ENCODE measurements at regions not wholly inside any gene's neighbourhood (a gene's known extent, or its start where the extent isn't known, plus 50 kb on each side); places are given as distances from the start of the nearest gene placed in this dataset.

DNA sequence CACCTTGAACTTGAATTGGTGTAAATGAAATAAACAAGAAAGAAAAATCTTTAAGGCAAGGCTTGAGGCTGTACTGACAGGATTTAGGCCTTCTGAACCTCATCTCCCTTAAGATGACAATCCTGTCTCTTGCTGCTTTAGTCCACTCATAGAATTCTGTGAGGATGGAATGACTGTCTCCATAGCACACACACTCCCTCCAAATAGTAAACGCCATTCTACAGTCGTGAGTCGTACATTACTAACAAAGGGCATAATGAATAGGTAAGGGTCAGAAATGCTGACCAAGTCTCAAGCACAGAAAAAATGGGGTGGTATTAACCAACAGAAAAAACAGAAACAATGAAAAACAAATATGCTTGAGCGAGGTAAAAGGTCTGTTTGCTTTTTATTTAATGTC is 71.8 kb upstream of the SIMC1 start:
- intact Hi-C loops (cut with DNase I) = no loop called here
- Histone ChIP-seq H3K4me3 (ENCODE audit: low read length in 2 of 2) (no peak overlapping the region), H3K4me1 (ENCODE audit: control insufficient read depth in 1 of 2, insufficient read depth in 2 of 2, low read length in 2 of 2) (no peaks in the 10 kb centered on the region), H3K9me3 (ENCODE audit: control insufficient read depth, low read length) (peaks cover 5% of the 10 kb centered on the region), H3K27me3 (ENCODE audit: control insufficient read depth in 1 of 2, insufficient read depth in 2 of 2, low read length in 1 of 2) (no peaks in the 10 kb centered on the region), H3K27ac (ENCODE audit: low read depth in 1 of 2, low read length in 2 of 2) (no peak overlapping the region), H3K36me3 (ENCODE audit: control insufficient read depth in 1 of 2, insufficient read depth in 2 of 2, low read length in 1 of 2) (no peaks in the 10 kb centered on the region)
- DNase-seq (no peak), ATAC-seq (ENCODE audit: low FRiP score) (no peak)
- 53 to 55% methylated on average over 4 of the region's 4 CpGs for WGBS, 2 donors

DNA sequence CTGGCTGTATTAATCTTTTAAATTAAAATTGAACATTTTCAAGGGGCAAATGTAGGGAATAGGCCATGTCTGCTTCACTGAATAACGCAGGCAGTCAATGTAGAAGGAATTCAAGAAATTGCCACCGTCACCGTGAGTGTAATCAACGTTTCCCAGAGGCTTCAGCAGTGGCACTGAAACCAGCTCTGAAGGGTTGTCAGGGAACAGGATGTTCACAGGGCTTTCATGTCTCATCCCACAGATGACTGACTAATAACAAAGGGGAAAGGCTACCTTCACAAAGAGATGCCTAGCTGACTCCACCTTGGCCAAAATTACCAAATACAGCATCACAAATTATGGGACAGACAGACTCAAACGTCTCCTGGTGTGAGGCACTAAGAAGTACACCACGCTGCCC is 70.4 kb upstream of the SIMC1 start:
- WGBS, 2 donors = 19 to 28% methylated on average over 6 of the region's 6 CpGs
- no peak overlapping the region for H3K4me3 ChIP-seq (ENCODE audit: low read length in 2 of 2)
- H3K27me3 ChIP-seq (ENCODE audit: control insufficient read depth in 1 of 2, insufficient read depth in 2 of 2, low read length in 1 of 2) = no peaks in the 10 kb centered on the region
- no peak for ATAC-seq (ENCODE audit: low FRiP score)
- peaks cover 4% of the 10 kb centered on the region for H3K9me3 ChIP-seq (ENCODE audit: control insufficient read depth, low read length)
- intact Hi-C loops (cut with DNase I) = no loop called here
- no peak overlapping the region for H3K27ac ChIP-seq (ENCODE audit: low read depth in 1 of 2, low read length in 2 of 2)
- no peak for DNase-seq
- H3K36me3 ChIP-seq (ENCODE audit: control insufficient read depth in 1 of 2, insufficient read depth in 2 of 2, low read length in 1 of 2) = no peaks in the 10 kb centered on the region
- H3K4me1 ChIP-seq (ENCODE audit: control insufficient read depth in 1 of 2, insufficient read depth in 2 of 2, low read length in 2 of 2) = no peaks in the 10 kb centered on the region

DNA sequence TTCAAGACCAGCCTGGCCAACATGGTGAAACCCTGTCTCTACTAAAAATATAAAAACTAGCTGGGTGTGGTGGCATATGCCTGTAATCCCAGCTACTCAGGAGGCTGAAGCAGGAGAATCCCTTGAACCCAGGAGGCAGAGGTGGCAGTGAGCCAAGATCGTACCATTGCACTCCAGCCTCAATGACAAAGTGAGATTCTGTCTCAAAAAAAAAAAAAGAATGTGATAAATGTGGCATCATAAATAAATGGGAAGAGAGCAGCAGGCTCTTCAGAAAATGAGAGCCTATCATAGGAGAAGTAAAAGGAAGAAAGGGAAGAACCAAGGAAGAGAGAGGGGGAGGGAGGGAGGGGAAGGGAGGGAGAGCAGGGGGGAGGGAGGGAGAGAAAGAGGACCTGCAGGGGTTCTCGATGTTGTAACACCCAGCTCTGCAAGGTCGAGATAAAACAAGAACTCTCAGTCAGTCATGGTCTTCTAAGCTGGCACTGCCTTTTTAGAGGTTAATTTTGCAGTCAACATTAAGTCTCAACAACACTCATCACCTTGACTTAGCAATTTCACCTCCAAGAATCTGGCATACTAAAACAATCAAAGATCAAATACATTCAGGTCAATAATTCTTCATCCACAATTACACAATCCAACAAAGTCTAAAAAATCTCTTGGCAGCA is 68.7 kb upstream of the SIMC1 start:
- Histone ChIP-seq H3K36me3 (ENCODE audit: control insufficient read depth in 1 of 2, insufficient read depth in 2 of 2, low read length in 1 of 2) (no peaks in the 10 kb centered on the region), H3K27ac (ENCODE audit: low read depth in 1 of 2, low read length in 2 of 2) (no peak overlapping the region), H3K27me3 (ENCODE audit: control insufficient read depth in 1 of 2, insufficient read depth in 2 of 2, low read length in 1 of 2) (no peaks in the 10 kb centered on the region), H3K4me3 (ENCODE audit: low read length in 2 of 2) (no peak overlapping the region), H3K9me3 (ENCODE audit: control insufficient read depth, low read length) (peaks cover 2% of the 10 kb centered on the region), H3K4me1 (ENCODE audit: control insufficient read depth in 1 of 2, insufficient read depth in 2 of 2, low read length in 2 of 2) (no peaks in the 10 kb centered on the region)
- DNase-seq (no peak), ATAC-seq (ENCODE audit: low FRiP score) (no peak)
- 50 to 57% methylated on average over 3 of the region's 3 CpGs for WGBS, 2 donors
- intact Hi-C loops (cut with DNase I) = no loop called here

DNA sequence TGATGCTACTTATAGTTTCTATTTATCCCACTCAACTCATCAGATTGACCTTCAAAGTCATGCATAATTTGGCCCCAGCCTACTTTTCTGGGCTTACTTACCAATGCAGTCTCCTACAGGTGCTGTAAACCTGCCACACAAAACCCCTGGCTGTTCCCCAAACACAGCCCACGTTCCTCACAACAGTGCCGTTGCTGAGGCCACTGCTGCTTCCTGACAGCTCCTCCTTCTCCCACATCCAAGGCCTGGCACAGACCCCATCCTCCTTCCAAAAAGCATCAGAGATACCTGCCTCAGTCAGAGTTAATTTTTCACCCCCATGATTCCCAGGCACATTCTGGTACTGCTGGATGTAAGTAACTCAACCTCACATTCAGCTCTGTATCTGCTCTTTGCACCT is 68.1 kb upstream of the SIMC1 start:
- no peaks in the 10 kb centered on the region for H3K9me3 ChIP-seq (ENCODE audit: control insufficient read depth, low read length)
- no peaks in the 10 kb centered on the region for H3K4me1 ChIP-seq (ENCODE audit: control insufficient read depth in 1 of 2, insufficient read depth in 2 of 2, low read length in 2 of 2)
- ATAC-seq (ENCODE audit: low FRiP score) (no peak), DNase-seq (no peak)
- no peak overlapping the region for H3K27ac ChIP-seq (ENCODE audit: low read depth in 1 of 2, low read length in 2 of 2)
- intact Hi-C loops (cut with DNase I) = no loop called here
- no peaks in the 10 kb centered on the region for H3K27me3 ChIP-seq (ENCODE audit: control insufficient read depth in 1 of 2, insufficient read depth in 2 of 2, low read length in 1 of 2)
- H3K36me3 ChIP-seq (ENCODE audit: control insufficient read depth in 1 of 2, insufficient read depth in 2 of 2, low read length in 1 of 2) = no peaks in the 10 kb centered on the region
- no peak overlapping the region for H3K4me3 ChIP-seq (ENCODE audit: low read length in 2 of 2)
- whole genome bisulfite sequencing, 2 donors = 16 to 17% methylated on average over 2 of the region's 2 CpGs

DNA sequence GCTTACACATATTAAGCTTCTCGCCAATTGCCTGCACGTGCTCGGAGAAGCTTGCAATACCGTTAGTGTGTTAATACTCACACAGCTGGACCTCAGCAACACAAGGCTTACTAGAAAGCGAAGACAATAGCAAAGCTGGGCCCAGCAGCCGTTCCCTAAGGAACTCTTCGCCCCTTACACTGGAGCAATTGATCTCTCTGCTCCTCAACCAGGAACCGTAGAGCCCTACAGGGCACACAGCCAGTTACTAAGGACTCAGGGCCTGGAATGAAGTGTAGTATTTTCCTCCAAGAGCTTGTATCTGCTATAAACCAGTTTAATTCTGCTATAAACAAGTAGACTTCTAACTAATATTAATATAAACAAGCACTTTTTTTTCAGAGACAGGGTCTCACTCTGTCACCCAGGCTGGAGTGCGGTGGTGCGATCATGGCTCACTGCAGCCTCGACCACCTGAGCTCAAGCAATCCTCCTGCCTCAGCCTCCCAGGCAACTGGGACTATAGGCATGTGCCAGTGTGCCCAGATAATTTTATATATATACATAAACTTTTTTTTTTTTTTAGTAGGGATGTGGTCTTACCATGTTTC is 67.0 kb upstream of the SIMC1 start:
- Histone ChIP-seq H3K27me3 (ENCODE audit: control insufficient read depth in 1 of 2, insufficient read depth in 2 of 2, low read length in 1 of 2) (no peaks in the 10 kb centered on the region), H3K27ac (ENCODE audit: low read depth in 1 of 2, low read length in 2 of 2) (no peak overlapping the region), H3K4me3 (ENCODE audit: low read length in 2 of 2) (no peak overlapping the region), H3K9me3 (ENCODE audit: control insufficient read depth, low read length) (no peaks in the 10 kb centered on the region), H3K4me1 (ENCODE audit: control insufficient read depth in 1 of 2, insufficient read depth in 2 of 2, low read length in 2 of 2) (no peaks in the 10 kb centered on the region), H3K36me3 (ENCODE audit: control insufficient read depth in 1 of 2, insufficient read depth in 2 of 2, low read length in 1 of 2) (no peaks in the 10 kb centered on the region)
- ATAC-seq (ENCODE audit: low FRiP score) = no peak
- WGBS, 2 donors = 56 to 61% methylated on average over 11 of the region's 11 CpGs
- DNase-seq = no peak
- intact Hi-C loops (cut with DNase I) = no loop called here

DNA sequence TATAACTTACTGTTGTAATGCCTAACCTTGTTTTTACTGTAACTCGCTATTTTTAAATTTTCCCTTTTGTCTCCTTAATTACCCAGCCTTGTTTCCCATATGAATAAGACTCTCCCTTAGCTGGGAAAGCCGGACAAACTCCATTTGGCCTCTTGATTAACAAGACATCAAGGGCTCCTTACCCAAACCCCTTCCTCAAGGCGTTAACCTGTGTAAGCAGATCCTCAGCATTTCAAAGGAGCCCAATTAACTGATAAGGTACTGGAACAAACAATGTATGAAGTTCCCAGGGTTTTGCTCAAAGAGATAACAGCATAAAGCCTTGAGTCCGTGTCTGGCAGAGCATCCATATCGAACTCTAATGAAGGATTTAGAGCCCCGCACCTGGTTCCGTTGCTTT is 66.0 kb upstream of the SIMC1 start:
- no peak for DNase-seq
- 30 to 50% methylated on average over 7 of the region's 7 CpGs for WGBS, 2 donors
- intact Hi-C loops (cut with DNase I) = no loop called here
- Histone ChIP-seq H3K9me3 (ENCODE audit: control insufficient read depth, low read length) (no peaks in the 10 kb centered on the region), H3K27ac (ENCODE audit: low read depth in 1 of 2, low read length in 2 of 2) (no peak overlapping the region), H3K36me3 (ENCODE audit: control insufficient read depth in 1 of 2, insufficient read depth in 2 of 2, low read length in 1 of 2) (no peaks in the 10 kb centered on the region), H3K4me3 (ENCODE audit: low read length in 2 of 2) (no peak overlapping the region), H3K27me3 (ENCODE audit: control insufficient read depth in 1 of 2, insufficient read depth in 2 of 2, low read length in 1 of 2) (peaks cover 0 to 2% of the 10 kb centered on the region in 2 donors), H3K4me1 (ENCODE audit: control insufficient read depth in 1 of 2, insufficient read depth in 2 of 2, low read length in 2 of 2) (no peaks in the 10 kb centered on the region)
- no peak for ATAC-seq (ENCODE audit: low FRiP score)

DNA sequence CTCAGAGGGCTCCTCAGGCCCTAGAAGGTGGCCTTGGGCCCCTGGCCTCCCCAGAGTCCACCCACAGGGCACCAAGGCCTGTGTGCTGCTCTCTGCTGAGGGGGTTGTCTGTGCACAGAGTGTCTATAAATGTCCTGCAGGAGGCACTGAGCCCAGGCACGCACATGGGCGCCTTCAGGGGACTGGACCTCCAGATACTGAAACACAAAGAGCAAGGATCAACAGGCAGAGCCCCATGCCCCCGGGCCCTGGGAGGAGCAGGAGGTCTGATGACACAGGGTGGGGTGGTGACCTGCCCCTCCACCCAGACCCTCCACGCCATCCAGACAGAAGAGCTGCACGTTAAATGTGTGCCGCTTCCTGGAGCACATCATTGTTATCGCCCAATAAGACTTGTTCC is 64.6 kb upstream of the SIMC1 start:
- ATAC-seq (ENCODE audit: low FRiP score) = no peak
- H3K9me3 ChIP-seq (ENCODE audit: control insufficient read depth, low read length) = peaks cover 2% of the 10 kb centered on the region
- intact Hi-C loops (cut with DNase I) = no loop called here

DNA sequence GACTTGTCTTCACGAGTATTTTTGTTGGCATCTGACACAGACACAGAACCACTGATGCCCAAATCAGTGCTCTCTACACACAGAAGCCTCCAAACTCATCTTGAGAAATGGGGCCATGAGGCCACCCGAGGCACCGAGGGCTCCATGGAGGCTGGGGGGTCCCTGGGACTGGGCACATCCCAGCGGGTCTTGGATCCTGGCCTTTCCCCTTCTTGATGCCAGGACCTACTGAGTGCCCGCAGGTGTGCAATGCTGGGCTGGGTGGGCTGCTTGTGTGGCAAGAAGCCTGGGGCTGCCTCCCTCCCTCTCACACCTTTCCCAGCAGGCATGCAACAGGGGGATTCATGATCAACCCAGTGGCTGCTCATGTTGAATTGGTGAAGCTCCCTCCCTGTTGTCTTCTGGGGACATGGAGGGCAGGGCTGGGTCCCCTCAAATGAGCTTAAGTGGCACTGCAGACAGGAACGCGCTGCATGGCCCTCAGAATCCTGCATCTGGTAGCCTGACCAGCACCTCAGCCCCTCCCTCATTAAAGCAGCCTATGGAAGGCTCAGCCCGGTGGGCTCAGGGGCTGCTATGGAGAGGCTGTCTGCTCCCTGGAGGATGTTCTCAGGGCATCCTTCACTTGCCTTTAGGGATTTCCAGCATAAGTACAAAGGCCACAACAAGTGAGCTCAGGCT is 63.7 kb upstream of the SIMC1 start:
- Histone ChIP-seq H3K4me3 (ENCODE audit: low read length in 2 of 2) (no peak overlapping the region), H3K27me3 (ENCODE audit: control insufficient read depth in 1 of 2, insufficient read depth in 2 of 2, low read length in 1 of 2) (peaks cover 0 to 2% of the 10 kb centered on the region in 2 donors), H3K9me3 (ENCODE audit: control insufficient read depth, low read length) (peaks cover 2% of the 10 kb centered on the region), H3K36me3 (ENCODE audit: control insufficient read depth in 1 of 2, insufficient read depth in 2 of 2, low read length in 1 of 2) (no peaks in the 10 kb centered on the region), H3K4me1 (ENCODE audit: control insufficient read depth in 1 of 2, insufficient read depth in 2 of 2, low read length in 2 of 2) (no peaks in the 10 kb centered on the region), H3K27ac (ENCODE audit: low read depth in 1 of 2, low read length in 2 of 2) (no peak overlapping the region)
- ATAC-seq (ENCODE audit: low FRiP score) (no peak), DNase-seq (no peak)
- 80 to 81% methylated on average over 8 of the region's 8 CpGs for WGBS, 2 donors
- intact Hi-C loops (cut with DNase I) = no loop called here

More for the DNA sequence above, 64.6 kb upstream of the SIMC1 start:
- DNase-seq = no peak
- no peak overlapping the region for H3K27ac ChIP-seq (ENCODE audit: low read depth in 1 of 2, low read length in 2 of 2)
- WGBS, 2 donors = 68 to 77% methylated on average over 7 of the region's 7 CpGs
- no peak overlapping the region for H3K4me3 ChIP-seq (ENCODE audit: low read length in 2 of 2)
- H3K36me3 ChIP-seq (ENCODE audit: control insufficient read depth in 1 of 2, insufficient read depth in 2 of 2, low read length in 1 of 2) = no peaks in the 10 kb centered on the region
- peaks cover 0 to 2% of the 10 kb centered on the region in 2 donors for H3K27me3 ChIP-seq (ENCODE audit: control insufficient read depth in 1 of 2, insufficient read depth in 2 of 2, low read length in 1 of 2)
- H3K4me1 ChIP-seq (ENCODE audit: control insufficient read depth in 1 of 2, insufficient read depth in 2 of 2, low read length in 2 of 2) = no peaks in the 10 kb centered on the region
